Fibroblast of lung (primary cell): ENCODE measurements at regions not wholly inside any gene's neighbourhood (a gene's known extent, or its start where the extent isn't known, plus 50 kb on each side); places are given as distances from the start of the nearest gene placed in this dataset.

Source experiments
- DNase-seq, 2 donors: peaks; one replicate each; pipeline versions ENCODE4 v3.0.0 to v3.0.0-alpha.2; 2010; ENCODE audit warnings: low read depth in 2 of 2
- H2AFZ ChIP-seq: 2 replicates; pipeline ENCODE4 v1.5.1; 2012; ENCODE audit warnings: low read length, control low read depth, inconsistent platforms
- H3K27ac ChIP-seq: 2 replicates; pipeline ENCODE4 v1.5.1; 2011; ENCODE audit warnings: low read length, control low read depth; ENCODE audit not compliant: insufficient read depth
- H3K27me3 ChIP-seq: 2 replicates; pipeline ENCODE4 v1.5.1; 2011; ENCODE audit warnings: mild to moderate bottlenecking, low read length; ENCODE audit not compliant: control insufficient read depth, insufficient read depth
- H3K36me3 ChIP-seq: 2 replicates; pipeline ENCODE4 v1.5.1; 2011; ENCODE audit warnings: low read length; ENCODE audit not compliant: control insufficient read depth, insufficient read depth
- H3K4me1 ChIP-seq: 2 replicates; pipeline ENCODE4 v1.5.1; 2011; ENCODE audit warnings: low read length; ENCODE audit not compliant: control insufficient read depth, insufficient read depth; ENCODE audit errors: extremely low read depth
- H3K4me2 ChIP-seq: 2 replicates; pipeline ENCODE4 v1.5.1; 2011; ENCODE audit warnings: low read length, control low read depth; ENCODE audit not compliant: insufficient read depth; ENCODE audit errors: extremely low read depth
- H3K4me3 ChIP-seq, 4 experiments: fragments of 200-600 bp in 1 of 4; sonication (generic) in 1 of 4; replicated peaks in 1 of 4; 2 replicates each; pipeline ENCODE4 v1.5.1; 2011 to 2016; ENCODE audit warnings: low read length in 4 of 4, low read depth in 3 of 4, mild to moderate bottlenecking in 3 of 4, control low read depth in 2 of 4, inconsistent platforms in 1 of 4, mixed read lengths in 1 of 4; ENCODE audit not compliant: insufficient read depth in 1 of 4; ENCODE audit errors: control extremely low read depth in 1 of 4
- H3K79me2 ChIP-seq: 2 replicates; pipeline ENCODE4 v1.5.1; 2012; ENCODE audit warnings: mild to moderate bottlenecking, low read length, inconsistent platforms; ENCODE audit not compliant: control insufficient read depth, insufficient read depth
- H3K9ac ChIP-seq: 2 replicates; pipeline ENCODE4 v1.5.1; 2011; ENCODE audit warnings: mild to moderate bottlenecking, low read length, control low read depth; ENCODE audit not compliant: insufficient read depth
- H3K9me3 ChIP-seq: 2 replicates; pipeline ENCODE4 v1.5.1; 2012; ENCODE audit warnings: low read depth, low read length; ENCODE audit not compliant: control insufficient read depth, insufficient read depth
- H4K20me1 ChIP-seq: 2 replicates; pipeline ENCODE4 v1.5.1; 2011; ENCODE audit warnings: low read length; ENCODE audit not compliant: control insufficient read depth, insufficient read depth; ENCODE audit errors: extremely low read depth
- EZH2 ChIP-seq: IDR thresholded peaks from 2 replicates; pipeline ENCODE4 v1.5.1; 2012; ENCODE audit warnings: low read length, control low read depth, mild to moderate bottlenecking; ENCODE audit errors: missing control alignments
- TF ChIP-seq, protein P1 (sequence below), 2 donors: IDR thresholded peaks in 1 of 2; conservative IDR thresholded peaks in 1 of 2; 1 replicate in 1 of 2; 2 replicates in 1 of 2; pipeline ENCODE4 v1.5.1; 2011 to 2012; ENCODE audit warnings: low read length in 2 of 2, control low read depth in 1 of 2, inconsistent platforms in 1 of 2, low read depth in 1 of 2, mild to moderate bottlenecking in 1 of 2

DNA sequence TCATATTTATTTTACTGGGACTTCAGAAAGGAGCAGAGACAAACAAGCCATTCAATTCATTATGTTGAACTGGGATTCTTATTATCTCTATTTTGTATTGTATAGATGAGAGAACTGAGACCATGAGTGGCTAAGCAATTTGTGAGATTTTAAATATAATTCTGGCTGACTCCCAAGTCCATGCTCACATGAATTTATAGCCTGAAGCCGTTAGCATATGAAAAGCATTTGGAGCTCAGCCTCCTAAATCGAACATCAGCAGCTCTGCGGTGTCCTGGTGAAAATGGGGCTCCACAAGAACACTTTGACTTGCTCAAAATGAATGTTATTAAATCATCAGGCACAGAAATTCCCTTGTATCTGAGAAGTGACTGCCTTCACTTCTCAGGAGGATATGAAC, 96.8 kb upstream of the DPT start:
- no peaks in the 10 kb centered on the region for H3K27me3 ChIP-seq
- no peaks in the 10 kb centered on the region for H3K36me3 ChIP-seq
- H3K79me2 ChIP-seq, result no peaks in the 10 kb centered on the region
- TF ChIP-seq EZH2, result no peak
- TF ChIP-seq, protein P1, sequence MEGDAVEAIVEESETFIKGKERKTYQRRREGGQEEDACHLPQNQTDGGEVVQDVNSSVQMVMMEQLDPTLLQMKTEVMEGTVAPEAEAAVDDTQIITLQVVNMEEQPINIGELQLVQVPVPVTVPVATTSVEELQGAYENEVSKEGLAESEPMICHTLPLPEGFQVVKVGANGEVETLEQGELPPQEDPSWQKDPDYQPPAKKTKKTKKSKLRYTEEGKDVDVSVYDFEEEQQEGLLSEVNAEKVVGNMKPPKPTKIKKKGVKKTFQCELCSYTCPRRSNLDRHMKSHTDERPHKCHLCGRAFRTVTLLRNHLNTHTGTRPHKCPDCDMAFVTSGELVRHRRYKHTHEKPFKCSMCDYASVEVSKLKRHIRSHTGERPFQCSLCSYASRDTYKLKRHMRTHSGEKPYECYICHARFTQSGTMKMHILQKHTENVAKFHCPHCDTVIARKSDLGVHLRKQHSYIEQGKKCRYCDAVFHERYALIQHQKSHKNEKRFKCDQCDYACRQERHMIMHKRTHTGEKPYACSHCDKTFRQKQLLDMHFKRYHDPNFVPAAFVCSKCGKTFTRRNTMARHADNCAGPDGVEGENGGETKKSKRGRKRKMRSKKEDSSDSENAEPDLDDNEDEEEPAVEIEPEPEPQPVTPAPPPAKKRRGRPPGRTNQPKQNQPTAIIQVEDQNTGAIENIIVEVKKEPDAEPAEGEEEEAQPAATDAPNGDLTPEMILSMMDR (conservative IDR thresholded peaks at IDR 0.05 in 1 of 2, IDR thresholded peaks at IDR 0.05 in 1 of 2; ENCODE audit: low read depth in 1 of 2, low read length in 2 of 2), result no peak
- H3K27ac ChIP-seq, result no peak overlapping the region
- H3K4me3 ChIP-seq, result no peak overlapping the region
- no peak overlapping the region for H2AFZ ChIP-seq
- no peaks in the 10 kb centered on the region for H3K4me1 ChIP-seq
- H3K9ac ChIP-seq, result no peak overlapping the region
- H3K9me3 ChIP-seq, result no peaks in the 10 kb centered on the region
- no peak for DNase-seq
- H3K4me2 ChIP-seq, result no peak overlapping the region
- H4K20me1 ChIP-seq, result no peaks in the 10 kb centered on the region

DNA sequence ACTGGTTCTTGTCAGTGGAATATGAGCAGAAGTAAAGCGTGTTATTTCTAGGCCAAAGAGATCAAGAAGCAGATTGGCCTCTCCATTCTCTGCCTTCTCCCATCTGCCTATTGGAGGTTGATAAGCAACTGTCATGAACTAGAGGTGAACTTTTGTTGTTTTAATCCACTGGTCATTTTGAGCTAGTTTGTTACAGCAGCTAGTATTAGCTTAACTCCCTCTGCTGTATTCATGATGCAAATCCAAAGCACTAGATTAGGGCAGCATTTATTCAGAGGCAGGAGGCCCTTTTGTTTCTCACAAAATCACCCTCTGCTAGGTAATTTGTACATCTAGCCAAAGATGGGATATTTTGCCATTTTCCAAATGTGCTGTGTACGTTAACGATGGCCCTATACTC, 97.3 kb upstream of the DPT start:
- DNase-seq, result no peak
- H4K20me1 ChIP-seq, result no peaks in the 10 kb centered on the region
- no peaks in the 10 kb centered on the region for H3K9me3 ChIP-seq
- H3K4me2 ChIP-seq, result no peak overlapping the region
- H3K27ac ChIP-seq, result no peak overlapping the region
- TF ChIP-seq, protein P1 (conservative IDR thresholded peaks at IDR 0.05 in 1 of 2, IDR thresholded peaks at IDR 0.05 in 1 of 2; ENCODE audit: low read depth in 1 of 2, low read length in 2 of 2), result no peak
- no peak for TF ChIP-seq EZH2
- H3K9ac ChIP-seq, result no peak overlapping the region
- no peaks in the 10 kb centered on the region for H3K79me2 ChIP-seq
- H3K36me3 ChIP-seq, result no peaks in the 10 kb centered on the region
- no peak overlapping the region for H2AFZ ChIP-seq
- H3K4me3 ChIP-seq, result no peak overlapping the region
- H3K4me1 ChIP-seq, result no peaks in the 10 kb centered on the region
- no peaks in the 10 kb centered on the region for H3K27me3 ChIP-seq

DNA sequence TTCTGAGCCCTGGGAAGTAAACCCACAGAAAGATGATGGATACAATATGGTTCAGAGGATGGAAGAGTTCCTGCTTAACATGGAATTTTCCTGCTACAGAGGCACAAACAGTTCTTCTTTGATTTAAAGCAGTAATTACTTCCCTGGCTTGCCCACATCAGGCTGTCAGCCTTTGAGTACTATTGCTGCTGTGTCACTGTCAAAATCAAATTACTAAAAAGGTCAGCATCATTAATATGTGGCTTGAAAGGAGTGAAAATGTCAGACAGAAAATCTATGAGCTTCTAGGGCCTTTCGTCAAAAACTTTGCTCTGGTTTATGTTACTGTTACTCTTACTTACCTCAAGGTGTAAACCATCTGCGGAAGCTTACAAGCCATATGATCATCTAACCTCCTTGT, 98.6 kb upstream of the DPT start:
- no peak for TF ChIP-seq EZH2
- TF ChIP-seq, protein P1 (conservative IDR thresholded peaks at IDR 0.05 in 1 of 2, IDR thresholded peaks at IDR 0.05 in 1 of 2; ENCODE audit: low read depth in 1 of 2, low read length in 2 of 2), result no peak

More for the DNA sequence above, 98.6 kb upstream of the DPT start:
- H4K20me1 ChIP-seq, result no peaks in the 10 kb centered on the region
- no peak for DNase-seq
- H2AFZ ChIP-seq, result no peak overlapping the region
- H3K27ac ChIP-seq, result no peak overlapping the region
- H3K9ac ChIP-seq, result no peak overlapping the region
- H3K36me3 ChIP-seq, result no peaks in the 10 kb centered on the region
- no peaks in the 10 kb centered on the region for H3K4me1 ChIP-seq
- H3K27me3 ChIP-seq, result no peaks in the 10 kb centered on the region
- no peak overlapping the region for H3K4me3 ChIP-seq
- H3K79me2 ChIP-seq, result no peaks in the 10 kb centered on the region
- no peaks in the 10 kb centered on the region for H3K9me3 ChIP-seq
- H3K4me2 ChIP-seq, result no peak overlapping the region
